ENCODE measurements at regions not wholly inside any gene's neighbourhood (a gene's known extent, or its start where the extent isn't known, plus 50 kb on each side); places are given as distances from the start of the nearest gene placed in this dataset.

DNA sequence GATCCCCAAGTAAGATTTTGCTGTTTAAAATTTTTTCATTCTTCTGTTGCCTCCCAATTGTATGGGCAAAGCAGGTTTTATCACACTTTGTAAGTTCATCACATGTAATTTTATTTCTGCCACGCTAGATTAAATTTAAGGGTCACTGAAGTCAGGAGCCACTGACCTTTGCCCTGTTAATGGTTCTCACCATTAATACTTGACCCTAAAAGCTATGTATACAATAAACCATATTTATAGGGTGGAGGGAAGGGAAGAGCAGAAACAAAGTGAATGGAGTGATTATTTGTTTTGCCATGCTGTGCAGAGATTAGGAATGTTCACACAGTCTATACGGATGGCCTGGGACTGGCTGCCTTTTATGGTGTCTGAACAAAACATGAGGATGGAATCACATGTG is 186.7 kb downstream of the BMP2 start:
- intact Hi-C loops (cut with DNase I), result no loop called here
- TF ChIP-seq CTCF (IDR thresholded peaks at IDR 0.05), result no peak
- no peak for TF ChIP-seq POLR2AphosphoS5 (IDR thresholded peaks at IDR 0.05)
- TF ChIP-seq POLR2A (IDR thresholded peaks at IDR 0.05), result no peak
- DNase-seq (ENCODE audit: low spot score), result no peak
- Histone ChIP-seq H3K4me1 (replicated peaks) (no peaks in the 10 kb centered on the region), H3K27me3 (replicated peaks; ENCODE audit: insufficient read depth) (no peaks in the 10 kb centered on the region), H3K9me3 (no peaks in the 10 kb centered on the region), H3K4me3 (no peak overlapping the region), H3K36me3 (no peaks in the 10 kb centered on the region), H3K27ac (no peak overlapping the region)
- WGBS, result 54% methylated on average over 2 of the region's 2 CpGs

- Histone ChIP-seq H3K9me3 (no peaks in the 10 kb centered on the region), H3K4me3 (no peak overlapping the region), H3K36me3 (no peaks in the 10 kb centered on the region), H3K27ac (no peak overlapping the region), H3K4me1 (replicated peaks) (no peaks in the 10 kb centered on the region), H3K27me3 (replicated peaks; ENCODE audit: insufficient read depth) (no peaks in the 10 kb centered on the region)
- intact Hi-C loops (cut with DNase I), result no loop called here
- TF ChIP-seq POLR2AphosphoS5 (IDR thresholded peaks at IDR 0.05), result no peak
- no peak for TF ChIP-seq CTCF (IDR thresholded peaks at IDR 0.05)
- TF ChIP-seq POLR2A (IDR thresholded peaks at IDR 0.05), result no peak
- no peak for DNase-seq (ENCODE audit: low spot score)
- 85% methylated on average over 2 of the region's 2 CpGs for whole genome bisulfite sequencing
Observed at GRCh38 chr20:6956056-6956455, 188.6 kb downstream of the BMP2 start.

DNA sequence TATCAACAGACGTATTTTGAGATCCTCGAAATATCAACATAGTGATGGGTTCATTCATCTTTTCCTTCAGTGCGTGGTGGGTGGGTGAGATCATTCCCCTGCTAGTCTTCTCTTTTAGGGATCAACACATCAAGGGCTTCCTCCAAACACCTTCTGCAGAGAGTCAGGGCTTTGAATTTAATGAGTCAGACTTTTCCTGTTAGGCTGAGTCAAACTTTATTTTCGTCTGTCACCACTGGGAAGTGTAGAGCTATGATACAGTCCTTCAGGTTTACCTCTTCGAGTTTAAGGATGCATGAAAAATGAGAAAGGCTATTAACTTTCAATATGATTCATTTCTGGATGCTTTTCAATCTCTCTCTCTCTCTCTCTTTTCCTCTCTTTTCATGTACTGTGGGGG is 189.1 kb downstream of the BMP2 start:
- Histone ChIP-seq H3K27me3 (replicated peaks; ENCODE audit: insufficient read depth) (no peaks in the 10 kb centered on the region), H3K27ac (no peak overlapping the region), H3K4me3 (no peak overlapping the region), H3K4me1 (replicated peaks) (no peaks in the 10 kb centered on the region), H3K9me3 (no peaks in the 10 kb centered on the region), H3K36me3 (no peaks in the 10 kb centered on the region)
- TF ChIP-seq POLR2AphosphoS5 (IDR thresholded peaks at IDR 0.05), result no peak
- no peak for TF ChIP-seq POLR2A (IDR thresholded peaks at IDR 0.05)
- no peak for TF ChIP-seq CTCF (IDR thresholded peaks at IDR 0.05)
- DNase-seq (ENCODE audit: low spot score), result no peak
- intact Hi-C loops (cut with DNase I), result no loop called here
- 59% methylated on average over 5 of the region's 5 CpGs for WGBS

- TF ChIP-seq POLR2AphosphoS5 (IDR thresholded peaks at IDR 0.05) (no peak), CTCF (IDR thresholded peaks at IDR 0.05) (no peak), POLR2A (IDR thresholded peaks at IDR 0.05) (no peak)
- Histone ChIP-seq H3K36me3 (no peaks in the 10 kb centered on the region), H3K27me3 (replicated peaks; ENCODE audit: insufficient read depth) (no peaks in the 10 kb centered on the region), H3K27ac (no peak overlapping the region), H3K4me3 (no peak overlapping the region), H3K9me3 (no peaks in the 10 kb centered on the region), H3K4me1 (replicated peaks) (no peaks in the 10 kb centered on the region)
- intact Hi-C loops (cut with DNase I), result no loop called here
- WGBS, result 25% methylated on average over 3 of the region's 3 CpGs
- DNase-seq (ENCODE audit: low spot score), result no peak
Observed at GRCh38 chr20:6959900-6960312, 192.4 kb downstream of the BMP2 start.

GRCh38 chr20:6966721-6967120 is 199.2 kb downstream of the BMP2 start:
- Histone ChIP-seq H3K36me3 (no peaks in the 10 kb centered on the region), H3K27ac (no peak overlapping the region), H3K4me3 (no peak overlapping the region), H3K4me1 (replicated peaks) (no peaks in the 10 kb centered on the region), H3K9me3 (no peaks in the 10 kb centered on the region), H3K27me3 (replicated peaks; ENCODE audit: insufficient read depth) (no peaks in the 10 kb centered on the region)
- 38% methylated on average over 1 of the region's 1 CpG for WGBS
- no peak for DNase-seq (ENCODE audit: low spot score)
- no peak for TF ChIP-seq CTCF (IDR thresholded peaks at IDR 0.05)
- no peak for TF ChIP-seq POLR2AphosphoS5 (IDR thresholded peaks at IDR 0.05)
- no peak for TF ChIP-seq POLR2A (IDR thresholded peaks at IDR 0.05)
- intact Hi-C loops (cut with DNase I), result no loop called here
